ENCODE measurements at regions not wholly inside any gene's neighbourhood (a gene's known extent, or its start where the extent isn't known, plus 50 kb on each side); places are given as distances from the start of the nearest gene placed in this dataset.

DNA sequence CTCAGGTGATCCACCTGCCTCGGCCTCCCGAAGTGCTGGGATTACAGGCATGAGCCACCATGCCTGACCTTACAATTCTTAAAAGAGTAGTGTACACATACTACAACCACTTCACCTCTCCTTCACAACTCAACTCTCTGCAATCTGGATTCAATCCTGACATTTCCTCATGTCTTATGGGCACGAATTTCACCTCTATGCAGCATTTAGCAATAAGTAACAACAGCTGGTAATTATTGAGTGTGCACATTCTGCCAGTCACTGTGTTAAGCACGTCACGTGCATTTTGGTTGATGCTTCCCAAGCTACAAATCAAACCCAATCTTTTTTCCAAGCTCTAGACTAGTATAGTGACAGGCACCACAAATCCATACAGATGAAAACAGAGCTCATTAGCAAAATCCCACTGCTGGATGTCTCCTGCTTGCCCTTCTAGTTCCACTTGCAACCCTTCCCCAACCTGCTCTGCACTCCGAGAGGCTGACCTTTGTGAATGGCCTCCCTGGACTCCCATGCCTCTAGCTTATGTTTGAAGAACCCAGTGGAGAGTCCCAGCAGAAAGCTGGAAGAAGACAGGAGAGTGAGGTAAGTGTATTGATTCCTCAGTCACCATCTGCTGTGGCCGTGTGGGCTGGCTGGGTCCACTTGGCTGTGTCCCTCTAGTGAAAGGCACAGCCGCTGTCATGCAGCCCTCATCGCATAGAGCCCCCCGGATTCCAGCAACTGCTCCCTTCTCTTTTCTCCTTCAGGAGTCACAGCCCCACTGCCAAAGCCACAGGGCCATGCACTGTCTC lies 176.5 kb downstream of the MEX3B start:
- no peak for DNase-seq (ENCODE audit: low read depth in 3 of 3)

DNA sequence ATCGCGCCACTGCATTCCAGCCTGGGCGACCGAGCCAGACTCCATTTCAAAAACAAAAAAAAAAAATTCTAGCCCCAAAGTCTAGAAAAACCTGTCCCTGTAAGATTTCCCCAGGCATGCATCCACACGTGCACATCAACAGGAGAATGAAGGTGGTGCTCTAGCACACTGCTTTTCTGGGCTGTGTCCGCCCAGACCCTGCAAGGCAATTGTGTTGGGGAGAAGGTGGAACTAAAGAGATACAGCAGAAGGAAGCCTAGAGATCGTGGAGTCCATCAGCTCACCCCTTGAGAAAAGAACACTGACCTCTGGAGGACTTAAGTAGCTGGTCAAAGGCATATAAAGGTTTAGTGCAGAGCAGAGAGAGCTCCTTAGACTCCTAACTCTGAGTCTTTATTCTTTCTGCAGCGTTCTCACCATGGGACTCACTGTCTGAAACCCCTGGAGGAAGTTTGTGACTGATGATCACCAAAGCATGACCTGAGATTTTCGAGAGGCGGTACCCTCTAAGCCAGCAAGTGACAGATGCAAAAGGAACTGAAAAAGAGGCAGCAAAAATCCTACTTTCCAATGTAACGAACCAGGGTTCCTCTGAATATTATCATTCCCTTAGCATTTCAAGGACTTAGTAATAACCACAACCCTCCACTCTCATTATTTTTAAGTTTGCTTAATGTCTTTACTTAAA lies 179.8 kb downstream of the MEX3B start:
- no peak for DNase-seq (ENCODE audit: low read depth in 3 of 3)

DNA sequence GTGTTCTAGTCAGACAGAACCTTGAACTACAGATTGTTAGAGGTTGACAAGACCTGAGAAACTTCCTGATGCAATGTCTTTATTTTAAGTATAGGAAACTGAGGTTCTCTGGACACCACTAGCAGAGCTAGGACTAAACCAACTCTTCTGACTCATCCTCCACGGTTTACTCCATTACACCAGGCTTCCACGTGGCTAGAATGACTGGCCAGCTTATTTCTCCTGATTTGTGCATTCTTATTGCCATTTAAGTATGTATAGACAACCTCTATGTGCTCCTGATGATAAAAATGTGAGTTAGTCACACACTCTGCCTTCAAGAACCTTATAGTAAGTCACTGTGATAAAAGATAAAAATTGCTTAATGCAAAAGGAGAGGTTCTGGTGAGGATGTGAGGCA lies 182.7 kb downstream of the MEX3B start:
- DNase-seq (ENCODE audit: low read depth in 3 of 3), result no peak

DNA sequence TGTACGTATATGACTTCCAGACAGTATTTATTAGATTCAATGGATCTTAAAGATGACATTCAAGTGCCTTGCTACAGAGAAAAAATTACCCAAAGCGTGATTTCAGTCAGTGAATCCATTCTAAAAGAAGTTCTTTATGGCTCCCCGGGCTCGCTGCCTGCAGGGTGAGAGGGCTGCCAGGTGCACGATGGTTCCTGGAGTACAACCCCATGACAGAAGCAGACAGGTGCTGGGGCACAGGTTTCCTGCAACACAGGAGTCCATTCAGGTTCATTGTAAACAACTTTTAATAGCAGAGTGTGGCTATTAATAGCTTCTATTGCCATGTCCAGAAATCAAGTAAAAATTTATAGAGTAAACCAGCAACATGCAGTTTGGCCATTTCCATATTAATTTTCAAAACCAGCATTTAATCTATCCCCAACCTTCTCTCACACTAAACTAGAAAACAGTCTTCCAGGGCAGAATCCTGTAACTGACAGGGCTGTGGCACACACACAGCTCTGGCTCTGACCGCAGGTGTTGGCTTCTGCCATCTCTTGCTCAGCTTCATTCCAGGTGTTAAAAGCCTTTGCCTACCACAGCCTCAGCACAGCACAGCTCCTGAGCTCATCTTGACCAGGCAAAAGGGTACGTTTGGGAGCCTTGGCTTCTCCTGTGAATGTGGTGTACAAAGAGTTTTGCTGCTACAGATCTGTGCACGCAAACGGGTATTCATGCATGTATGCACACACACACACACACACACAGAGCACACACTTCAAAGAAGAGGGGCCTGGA lies 185.9 kb downstream of the MEX3B start:
- no peak for DNase-seq (ENCODE audit: low read depth in 3 of 3)

- no peak for DNase-seq (ENCODE audit: low read depth in 3 of 3)
These were observed 187.2 kb downstream of the MEX3B start for GRCh38 chr15:81858586-81858985.

DNA sequence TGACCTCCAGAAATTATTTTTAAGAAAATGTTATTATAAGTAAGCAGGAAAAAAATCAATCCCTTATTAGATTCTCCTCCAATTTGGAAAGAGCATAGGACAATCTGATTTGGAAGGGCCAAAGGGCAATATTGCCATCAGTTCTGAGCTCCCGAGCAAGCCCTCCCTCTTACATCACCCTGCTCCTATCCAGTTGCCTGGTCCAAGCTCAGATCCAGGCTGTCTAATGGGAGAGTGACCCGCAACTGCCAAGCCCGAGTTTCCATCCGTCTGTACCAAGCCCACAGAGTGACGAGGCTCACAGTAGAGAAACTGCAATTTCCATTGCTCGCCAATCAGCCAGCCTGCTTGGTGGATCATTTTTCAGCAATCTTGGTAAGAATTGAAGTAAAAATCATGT lies 187.7 kb downstream of the MEX3B start:
- DNase-seq (ENCODE audit: low read depth in 3 of 3), result no peak

DNA sequence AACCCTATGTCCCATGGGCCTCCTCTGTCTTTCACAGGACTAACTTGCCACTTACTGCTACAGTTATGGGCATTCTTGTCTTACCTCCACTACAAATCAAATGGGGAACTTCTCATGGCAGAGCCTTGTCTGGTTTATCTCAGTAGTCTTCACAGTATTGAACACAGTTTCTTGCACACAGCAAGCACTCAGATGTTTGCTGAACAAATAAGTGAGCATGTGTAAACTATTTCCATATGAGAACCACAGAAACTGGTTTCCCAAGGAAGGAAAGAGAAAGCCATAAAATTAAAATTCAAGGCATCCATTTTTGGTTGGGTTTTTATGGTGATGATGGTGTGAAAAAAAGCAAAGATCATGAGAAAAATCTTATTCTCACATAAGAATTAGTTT lies 189.2 kb downstream of the MEX3B start:
- DNase-seq (ENCODE audit: low read depth in 3 of 3), result no peak

GRCh38 chr15:81856001-81856633 lies 189.7 kb downstream of the MEX3B start:
- no peak for DNase-seq (ENCODE audit: low read depth in 3 of 3)

- no peak for DNase-seq (ENCODE audit: low read depth in 3 of 3)
These were observed 192.6 kb downstream of the MEX3B start for GRCh38 chr15:81853150-81853748.

DNA sequence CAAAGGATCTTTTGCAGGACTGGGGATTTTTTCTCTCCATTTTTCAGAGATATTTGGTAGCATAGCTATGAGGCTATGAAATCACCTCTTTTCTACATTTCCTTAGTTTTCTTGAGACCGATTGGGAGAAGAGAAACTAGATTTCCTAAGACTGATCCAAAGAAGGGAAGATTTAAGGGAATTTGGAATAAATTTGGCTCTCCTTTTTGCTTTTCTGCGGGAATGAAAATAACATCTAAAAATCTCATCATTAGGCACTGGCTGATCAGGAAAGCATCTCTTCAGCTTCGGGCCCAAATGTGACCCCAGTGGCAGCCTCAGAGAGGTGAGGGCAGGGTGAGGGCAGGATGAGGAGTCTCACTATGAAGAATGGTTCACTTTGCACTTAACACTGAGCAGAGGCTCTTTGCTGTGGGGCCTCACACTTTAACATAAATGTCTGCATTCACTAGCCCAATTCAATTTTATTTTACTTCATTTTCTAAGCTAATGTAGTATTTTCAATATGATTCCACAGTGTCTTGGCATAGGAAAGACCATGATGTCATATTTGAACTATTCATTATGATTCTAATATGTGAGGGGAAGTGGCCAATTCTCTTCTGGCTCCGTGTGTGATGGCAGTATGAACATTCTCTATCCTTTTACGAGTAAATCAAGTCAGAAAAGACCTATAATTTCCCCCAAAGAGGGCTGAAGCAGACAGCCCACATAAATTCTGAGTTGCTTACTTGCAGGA lies 193.2 kb downstream of the MEX3B start:
- no peak for DNase-seq (ENCODE audit: low read depth in 3 of 3)

GRCh38 chr15:81851757-81852156 lies 194.1 kb downstream of the MEX3B start:
- no peak for DNase-seq (ENCODE audit: low read depth in 3 of 3)

DNA sequence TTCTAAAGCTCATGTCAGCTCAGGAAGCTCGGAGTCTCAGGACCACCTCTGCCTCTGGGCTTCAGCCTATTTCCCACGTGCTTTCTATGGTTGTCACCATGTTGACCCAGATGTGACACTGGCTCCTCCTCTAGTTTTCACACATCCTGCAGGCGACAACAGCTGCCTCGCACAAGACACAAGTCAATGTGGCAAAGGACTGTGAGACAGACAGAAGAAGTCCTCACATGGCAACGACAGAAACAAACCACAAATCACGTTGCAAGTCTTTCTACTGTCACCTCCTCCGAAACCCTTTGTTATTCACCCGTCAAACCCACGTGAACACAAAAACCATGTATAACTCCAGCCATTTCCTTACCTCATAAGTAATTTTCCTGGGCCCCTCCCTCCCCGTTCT lies 194.5 kb downstream of the MEX3B start:
- DNase-seq (ENCODE audit: low read depth in 3 of 3), result no peak

GRCh38 chr15:81849289-81849688 lies 196.5 kb downstream of the MEX3B start:
- no peak for DNase-seq (ENCODE audit: low read depth in 3 of 3)

DNA sequence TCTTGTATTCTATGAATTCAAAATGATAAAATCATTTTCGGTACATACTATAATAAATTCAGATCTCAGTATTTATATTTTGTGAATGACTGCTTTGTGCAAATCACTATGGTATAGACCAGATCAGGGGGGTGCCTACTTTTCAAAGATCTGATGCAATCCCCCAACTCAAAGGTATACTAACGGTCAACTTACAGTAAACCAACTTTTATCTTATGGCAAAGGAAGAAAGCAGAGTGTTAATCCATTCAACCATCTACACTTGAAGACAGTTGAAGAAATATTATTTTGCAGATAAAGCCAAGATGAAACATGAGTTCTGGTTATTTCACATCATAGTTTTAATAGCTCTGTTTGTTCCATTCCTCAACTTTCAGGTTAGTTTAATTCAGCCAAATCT lies 197.1 kb downstream of the MEX3B start:
- DNase-seq (ENCODE audit: low read depth in 3 of 3), result no peak

DNA sequence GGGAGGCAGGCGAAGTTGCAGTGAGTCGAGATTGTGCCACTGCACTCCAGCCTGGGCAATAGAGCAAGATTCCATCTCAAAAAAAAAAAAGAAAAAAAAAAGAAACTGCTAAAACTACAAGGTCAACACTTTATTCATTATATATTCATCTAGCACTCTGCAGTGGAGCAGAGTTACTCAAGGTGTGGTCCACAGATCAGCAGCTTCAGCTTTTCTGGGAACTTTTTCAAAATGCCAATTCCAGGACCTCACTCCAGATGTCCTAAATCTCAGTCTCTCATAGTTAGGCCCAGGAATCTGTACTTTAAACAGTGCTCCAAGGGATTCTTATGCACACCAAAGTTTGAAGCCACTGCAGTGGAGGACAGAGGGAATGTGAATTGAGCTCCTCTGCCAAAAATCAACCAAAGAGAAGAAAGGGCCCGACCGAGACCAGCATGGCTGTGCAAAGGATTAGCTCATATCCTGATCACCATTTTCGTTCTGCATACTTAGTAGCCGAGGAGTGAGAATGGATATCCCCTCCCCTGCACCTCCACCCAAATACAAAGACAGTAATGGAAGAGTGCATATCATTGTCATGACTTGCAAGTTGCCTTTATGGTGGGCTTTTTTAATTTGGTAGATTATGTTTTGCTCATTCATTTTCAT lies 201.9 kb downstream of the MEX3B start:
- no peak for DNase-seq (ENCODE audit: low read depth in 3 of 3)

GRCh38 chr15:81843226-81843625 lies 202.6 kb downstream of the MEX3B start:
- no peak for DNase-seq (ENCODE audit: low read depth in 3 of 3)

DNA sequence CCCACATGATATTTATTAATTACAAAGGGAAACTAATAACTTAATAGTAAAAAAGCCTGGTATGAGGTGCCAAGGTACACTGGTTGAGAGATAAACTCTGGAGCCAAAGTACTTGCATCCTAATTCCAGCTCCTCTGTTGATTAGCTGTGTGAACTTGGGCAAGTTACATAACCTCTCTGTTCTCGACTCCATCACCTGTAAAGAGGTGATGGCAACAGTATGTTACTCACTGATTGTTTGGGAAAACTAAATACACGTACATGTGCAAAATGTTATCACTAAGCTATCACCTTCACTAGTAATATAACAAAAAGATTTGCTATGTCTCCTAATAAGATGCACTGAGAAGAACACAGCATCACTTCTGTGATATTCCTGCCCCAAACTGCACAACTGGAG lies 206.4 kb downstream of the MEX3B start:
- no peak for DNase-seq (ENCODE audit: low read depth in 3 of 3)

DNA sequence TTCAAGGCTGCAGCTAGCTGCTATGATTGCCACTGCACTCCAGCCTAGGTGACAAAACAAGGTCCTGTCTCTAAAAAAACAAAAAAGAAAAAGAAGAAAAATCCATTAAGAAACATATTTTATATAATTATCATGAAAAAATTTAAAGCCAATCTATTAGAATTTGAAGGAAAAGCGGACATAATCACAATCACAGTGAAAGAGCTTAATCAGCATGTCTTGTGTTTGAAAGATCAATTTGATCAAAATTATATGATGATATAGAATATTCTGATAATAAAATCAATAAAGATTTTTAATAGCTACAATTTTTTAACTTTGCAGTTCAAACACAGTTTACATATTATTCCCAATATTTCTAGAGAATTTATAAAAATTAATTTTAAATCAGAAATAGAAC lies 210.1 kb downstream of the MEX3B start:
- DNase-seq (ENCODE audit: low read depth in 3 of 3), result no peak

- DNase-seq (ENCODE audit: low read depth in 3 of 3), result no peak
These were observed 215.3 kb downstream of the MEX3B start for GRCh38 chr15:81830520-81830919.

- no peak for DNase-seq (ENCODE audit: low read depth in 3 of 3)
These were observed 215.9 kb downstream of the MEX3B start for GRCh38 chr15:81829918-81830317.

GRCh38 chr15:81828135-81828534 lies 217.7 kb downstream of the MEX3B start:
- DNase-seq (ENCODE audit: low read depth in 3 of 3), result no peak
